WTC11 (cell line): ENCODE measurements at regions not wholly inside any gene's neighbourhood (a gene's known extent, or its start where the extent isn't known, plus 50 kb on each side); places are given as distances from the start of the nearest gene placed in this dataset.

Source experiments
- FOXK1 ChIP-seq: sonication (generic); formaldehyde crosslinking; IDR thresholded peaks from 2 replicates; pipeline ENCODE4 v1.8.0; 2022; ENCODE audit warnings: mild to moderate bottlenecking, moderate library complexity, missing genetic modification reagents
- NR2C2 ChIP-seq: sonication (generic); formaldehyde crosslinking; IDR thresholded peaks from 2 replicates; pipeline ENCODE4 v1.8.0; 2022; ENCODE audit warnings: mild to moderate bottlenecking, missing genetic modification reagents
- TEAD4 ChIP-seq: sonication (generic); formaldehyde crosslinking; IDR thresholded peaks from 2 replicates; pipeline ENCODE4 v1.8.0; 2022; ENCODE audit warnings: mild to moderate bottlenecking, missing genetic modification reagents
- ZNF263 ChIP-seq: sonication (generic); formaldehyde crosslinking; IDR thresholded peaks from 2 replicates; pipeline ENCODE4 v1.8.1; 2022; ENCODE audit warnings: low read depth, mild to moderate bottlenecking, moderate library complexity, missing genetic modification reagents
- TF ChIP-seq, protein P1 (sequence below): sonication (generic); formaldehyde crosslinking; IDR thresholded peaks from 2 replicates; pipeline ENCODE4 v1.8.0; 2022; ENCODE audit warnings: mild to moderate bottlenecking, missing genetic modification reagents
- TF ChIP-seq, protein P2 (sequence below): fragments of 200-600 bp; IDR thresholded peaks from 2 replicates; pipeline ENCODE4 v1.8.0; 2022; ENCODE audit warnings: antibody characterized with exemption
- TF ChIP-seq, protein P3 (sequence below): sonication (generic); formaldehyde crosslinking; IDR thresholded peaks from 2 replicates; pipeline ENCODE4 v1.8.1; 2023; ENCODE audit warnings: mild to moderate bottlenecking, moderate library complexity, missing genetic modification reagents
- TF ChIP-seq, protein P4 (sequence below): fragments of 250-450 bp; sonication (Bioruptor Pico); IDR thresholded peaks from 2 replicates; pipeline ENCODE4 v1.9.0; 2021; ENCODE audit warnings: mild to moderate bottlenecking, borderline replicate concordance
- TF ChIP-seq, protein P5 (sequence below): sonication (generic); formaldehyde crosslinking; IDR thresholded peaks from 2 replicates; pipeline ENCODE4 v1.8.0; 2022; ENCODE audit warnings: missing genetic modification reagents

DNA sequence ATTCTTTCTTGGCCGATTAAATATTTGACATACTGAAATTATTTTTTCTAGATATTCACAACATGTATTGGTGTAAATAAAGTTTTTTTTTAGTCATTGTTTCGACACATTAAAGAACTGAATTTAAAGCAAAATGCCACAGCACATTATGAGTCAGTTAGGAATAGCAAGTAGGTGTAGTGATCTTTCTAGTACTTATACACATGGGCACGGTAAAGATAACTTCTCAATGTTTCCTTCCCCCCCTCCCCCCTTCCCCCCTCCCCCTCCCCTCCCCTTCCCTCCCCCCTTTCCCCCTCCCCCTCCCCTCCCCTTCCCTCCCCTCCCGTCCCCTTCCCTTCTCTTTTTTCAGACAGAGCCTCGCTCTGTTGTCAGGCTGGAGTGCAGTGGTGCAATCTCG lies 1269.9 kb downstream of the ADGRL3 start:
- no peak for TF ChIP-seq FOXK1 (CRISPR knock-in tag)
- no peak for TF ChIP-seq TEAD4
- no peak for TF ChIP-seq ZNF263 (CRISPR knock-in tag)
- TF ChIP-seq, protein P1, sequence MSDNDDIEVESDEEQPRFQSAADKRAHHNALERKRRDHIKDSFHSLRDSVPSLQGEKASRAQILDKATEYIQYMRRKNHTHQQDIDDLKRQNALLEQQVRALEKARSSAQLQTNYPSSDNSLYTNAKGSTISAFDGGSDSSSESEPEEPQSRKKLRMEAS (CRISPR knock-in tag): no peak
- TF ChIP-seq, protein P2, sequence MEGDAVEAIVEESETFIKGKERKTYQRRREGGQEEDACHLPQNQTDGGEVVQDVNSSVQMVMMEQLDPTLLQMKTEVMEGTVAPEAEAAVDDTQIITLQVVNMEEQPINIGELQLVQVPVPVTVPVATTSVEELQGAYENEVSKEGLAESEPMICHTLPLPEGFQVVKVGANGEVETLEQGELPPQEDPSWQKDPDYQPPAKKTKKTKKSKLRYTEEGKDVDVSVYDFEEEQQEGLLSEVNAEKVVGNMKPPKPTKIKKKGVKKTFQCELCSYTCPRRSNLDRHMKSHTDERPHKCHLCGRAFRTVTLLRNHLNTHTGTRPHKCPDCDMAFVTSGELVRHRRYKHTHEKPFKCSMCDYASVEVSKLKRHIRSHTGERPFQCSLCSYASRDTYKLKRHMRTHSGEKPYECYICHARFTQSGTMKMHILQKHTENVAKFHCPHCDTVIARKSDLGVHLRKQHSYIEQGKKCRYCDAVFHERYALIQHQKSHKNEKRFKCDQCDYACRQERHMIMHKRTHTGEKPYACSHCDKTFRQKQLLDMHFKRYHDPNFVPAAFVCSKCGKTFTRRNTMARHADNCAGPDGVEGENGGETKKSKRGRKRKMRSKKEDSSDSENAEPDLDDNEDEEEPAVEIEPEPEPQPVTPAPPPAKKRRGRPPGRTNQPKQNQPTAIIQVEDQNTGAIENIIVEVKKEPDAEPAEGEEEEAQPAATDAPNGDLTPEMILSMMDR: no peak
- TF ChIP-seq, protein P3, sequence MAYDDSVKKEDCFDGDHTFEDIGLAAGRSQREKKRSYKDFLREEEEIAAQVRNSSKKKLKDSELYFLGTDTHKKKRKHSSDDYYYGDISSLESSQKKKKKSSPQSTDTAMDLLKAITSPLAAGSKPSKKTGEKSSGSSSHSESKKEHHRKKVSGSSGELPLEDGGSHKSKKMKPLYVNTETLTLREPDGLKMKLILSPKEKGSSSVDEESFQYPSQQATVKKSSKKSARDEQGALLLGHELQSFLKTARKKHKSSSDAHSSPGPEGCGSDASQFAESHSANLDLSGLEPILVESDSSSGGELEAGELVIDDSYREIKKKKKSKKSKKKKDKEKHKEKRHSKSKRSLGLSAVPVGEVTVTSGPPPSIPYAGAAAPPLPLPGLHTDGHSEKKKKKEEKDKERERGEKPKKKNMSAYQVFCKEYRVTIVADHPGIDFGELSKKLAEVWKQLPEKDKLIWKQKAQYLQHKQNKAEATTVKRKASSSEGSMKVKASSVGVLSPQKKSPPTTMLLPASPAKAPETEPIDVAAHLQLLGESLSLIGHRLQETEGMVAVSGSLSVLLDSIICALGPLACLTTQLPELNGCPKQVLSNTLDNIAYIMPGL: no peak
- TF ChIP-seq, protein P4, sequence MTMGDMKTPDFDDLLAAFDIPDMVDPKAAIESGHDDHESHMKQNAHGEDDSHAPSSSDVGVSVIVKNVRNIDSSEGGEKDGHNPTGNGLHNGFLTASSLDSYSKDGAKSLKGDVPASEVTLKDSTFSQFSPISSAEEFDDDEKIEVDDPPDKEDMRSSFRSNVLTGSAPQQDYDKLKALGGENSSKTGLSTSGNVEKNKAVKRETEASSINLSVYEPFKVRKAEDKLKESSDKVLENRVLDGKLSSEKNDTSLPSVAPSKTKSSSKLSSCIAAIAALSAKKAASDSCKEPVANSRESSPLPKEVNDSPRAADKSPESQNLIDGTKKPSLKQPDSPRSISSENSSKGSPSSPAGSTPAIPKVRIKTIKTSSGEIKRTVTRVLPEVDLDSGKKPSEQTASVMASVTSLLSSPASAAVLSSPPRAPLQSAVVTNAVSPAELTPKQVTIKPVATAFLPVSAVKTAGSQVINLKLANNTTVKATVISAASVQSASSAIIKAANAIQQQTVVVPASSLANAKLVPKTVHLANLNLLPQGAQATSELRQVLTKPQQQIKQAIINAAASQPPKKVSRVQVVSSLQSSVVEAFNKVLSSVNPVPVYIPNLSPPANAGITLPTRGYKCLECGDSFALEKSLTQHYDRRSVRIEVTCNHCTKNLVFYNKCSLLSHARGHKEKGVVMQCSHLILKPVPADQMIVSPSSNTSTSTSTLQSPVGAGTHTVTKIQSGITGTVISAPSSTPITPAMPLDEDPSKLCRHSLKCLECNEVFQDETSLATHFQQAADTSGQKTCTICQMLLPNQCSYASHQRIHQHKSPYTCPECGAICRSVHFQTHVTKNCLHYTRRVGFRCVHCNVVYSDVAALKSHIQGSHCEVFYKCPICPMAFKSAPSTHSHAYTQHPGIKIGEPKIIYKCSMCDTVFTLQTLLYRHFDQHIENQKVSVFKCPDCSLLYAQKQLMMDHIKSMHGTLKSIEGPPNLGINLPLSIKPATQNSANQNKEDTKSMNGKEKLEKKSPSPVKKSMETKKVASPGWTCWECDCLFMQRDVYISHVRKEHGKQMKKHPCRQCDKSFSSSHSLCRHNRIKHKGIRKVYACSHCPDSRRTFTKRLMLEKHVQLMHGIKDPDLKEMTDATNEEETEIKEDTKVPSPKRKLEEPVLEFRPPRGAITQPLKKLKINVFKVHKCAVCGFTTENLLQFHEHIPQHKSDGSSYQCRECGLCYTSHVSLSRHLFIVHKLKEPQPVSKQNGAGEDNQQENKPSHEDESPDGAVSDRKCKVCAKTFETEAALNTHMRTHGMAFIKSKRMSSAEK (CRISPR knock-in tag): no peak
- no peak for TF ChIP-seq NR2C2 (CRISPR knock-in tag)
- TF ChIP-seq, protein P5, sequence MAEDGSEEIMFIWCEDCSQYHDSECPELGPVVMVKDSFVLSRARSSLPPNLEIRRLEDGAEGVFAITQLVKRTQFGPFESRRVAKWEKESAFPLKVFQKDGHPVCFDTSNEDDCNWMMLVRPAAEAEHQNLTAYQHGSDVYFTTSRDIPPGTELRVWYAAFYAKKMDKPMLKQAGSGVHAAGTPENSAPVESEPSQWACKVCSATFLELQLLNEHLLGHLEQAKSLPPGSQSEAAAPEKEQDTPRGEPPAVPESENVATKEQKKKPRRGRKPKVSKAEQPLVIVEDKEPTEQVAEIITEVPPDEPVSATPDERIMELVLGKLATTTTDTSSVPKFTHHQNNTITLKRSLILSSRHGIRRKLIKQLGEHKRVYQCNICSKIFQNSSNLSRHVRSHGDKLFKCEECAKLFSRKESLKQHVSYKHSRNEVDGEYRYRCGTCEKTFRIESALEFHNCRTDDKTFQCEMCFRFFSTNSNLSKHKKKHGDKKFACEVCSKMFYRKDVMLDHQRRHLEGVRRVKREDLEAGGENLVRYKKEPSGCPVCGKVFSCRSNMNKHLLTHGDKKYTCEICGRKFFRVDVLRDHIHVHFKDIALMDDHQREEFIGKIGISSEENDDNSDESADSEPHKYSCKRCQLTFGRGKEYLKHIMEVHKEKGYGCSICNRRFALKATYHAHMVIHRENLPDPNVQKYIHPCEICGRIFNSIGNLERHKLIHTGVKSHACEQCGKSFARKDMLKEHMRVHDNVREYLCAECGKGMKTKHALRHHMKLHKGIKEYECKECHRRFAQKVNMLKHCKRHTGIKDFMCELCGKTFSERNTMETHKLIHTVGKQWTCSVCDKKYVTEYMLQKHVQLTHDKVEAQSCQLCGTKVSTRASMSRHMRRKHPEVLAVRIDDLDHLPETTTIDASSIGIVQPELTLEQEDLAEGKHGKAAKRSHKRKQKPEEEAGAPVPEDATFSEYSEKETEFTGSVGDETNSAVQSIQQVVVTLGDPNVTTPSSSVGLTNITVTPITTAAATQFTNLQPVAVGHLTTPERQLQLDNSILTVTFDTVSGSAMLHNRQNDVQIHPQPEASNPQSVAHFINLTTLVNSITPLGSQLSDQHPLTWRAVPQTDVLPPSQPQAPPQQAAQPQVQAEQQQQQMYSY (CRISPR knock-in tag): no peak
